ENCODE measurements at regions not wholly inside any gene's neighbourhood (a gene's known extent, or its start where the extent isn't known, plus 50 kb on each side); places are given as distances from the start of the nearest gene placed in this dataset.
A peak's percentile ranks its signal among the peaks of the same experiment; 100 is the strongest.

- in situ Hi-C loops (cut with HindIII; ENCODE audit: extremely low pct_ligation_motif_present, low pct_unique_long_range_greater_than_20kb) (no loop called here), intact Hi-C loops (cut with micrococcal nuclease; ENCODE audit: unreplicated experiment) (no loop called here)
- no peak overlapping the region for H3K4me3 ChIP-seq (replicated peaks in 1 of 3; ENCODE audit: insufficient read depth in 1 of 3, low read depth in 2 of 3, low read length in 3 of 3)
- ChIA-PET CTCF (ENCODE audit: low intra/inter-chr PET ratio, low total read pairs) (no interaction called here), POLR2A (interaction anchor here (0.8 to 13.1 kb wide), 10 partner anchors 8 to 352 kb away, joined by 3 to 657 read pairs (median 16); no protein-coding TSS in a partner anchor)
- no peaks in the 10 kb centered on the region for H4K20me1 ChIP-seq (ENCODE audit: insufficient read depth, low read length)
- FAIRE-seq, result no peak
- peaks cover 74% of the 10 kb centered on the region for H3K4me1 ChIP-seq (ENCODE audit: insufficient read depth, low read length)
- no peaks in the 10 kb centered on the region for H3K36me3 ChIP-seq (replicated peaks in 1 of 2; ENCODE audit: control insufficient read depth in 1 of 2, insufficient read depth in 2 of 2, low read length in 2 of 2)
- peak overlapping the region; percentile 92; the same call in 1 of the 2 replicates for H3K9ac ChIP-seq (ENCODE audit: insufficient read depth, low read depth, low read length)
- H3K4me2 ChIP-seq (ENCODE audit: low read depth, low read length), result no peak overlapping the region; the same call in 1 of the 2 replicates
- no peaks in the 10 kb centered on the region for H3K9me3 ChIP-seq (ENCODE audit: low read length)
- ATAC-seq, result no peak
- H3K27me3 ChIP-seq (ENCODE audit: control insufficient read depth in 1 of 2, insufficient read depth in 2 of 2, low read length in 2 of 2), result no peaks in the 10 kb centered on the region
- BruUV-seq (replicated peaks), result no TSS peak
- no peak for DNase-seq (ENCODE audit: low spot score)
- H3K27ac ChIP-seq (ENCODE audit: extremely low read length, insufficient read depth, low read length), result peak overlapping the region; percentile 100
- H2AFZ ChIP-seq (ENCODE audit: low read length), result no peak overlapping the region
- H3K79me2 ChIP-seq (ENCODE audit: insufficient read depth, low read length), result peaks cover 10% of the 10 kb centered on the region
- TF ChIP-seq ZNF235 (CRISPR knock-in tag; IDR thresholded peaks at IDR 0.05; ENCODE audit: borderline replicate concordance) (no peak), ZNF773 (CRISPR knock-in tag; IDR thresholded peaks at IDR 0.05; ENCODE audit: borderline replicate concordance) (no peak), CEBPB (IDR thresholded peaks at IDR 0.05; ENCODE audit: borderline replicate concordance, low read depth, low read length) (peak; percentile 62; the same call in 1 of the 2 replicates), ZFY (CRISPR knock-in tag; IDR thresholded peaks at IDR 0.05) (no peak; the same call in 1 of the 2 replicates), NCOA2 (CRISPR knock-in tag; IDR thresholded peaks at IDR 0.05) (no peak), ZNF687 (CRISPR knock-in tag; IDR thresholded peaks at IDR 0.05) (peak; percentile 48; the same call in 1 of the 2 replicates), STAG1 (CRISPR knock-in tag; IDR thresholded peaks at IDR 0.05) (peak; percentile 17; the same call in 1 of the 2 replicates), CEBPG (CRISPR knock-in tag; IDR thresholded peaks at IDR 0.05) (peak; percentile 83), NFYC (CRISPR knock-in tag; IDR thresholded peaks at IDR 0.05) (no peak), NAIF1 (CRISPR knock-in tag; IDR thresholded peaks at IDR 0.05; ENCODE audit: borderline replicate concordance) (0 out of 2 replicates have a peak, but pooled peaks have one; percentile 30), MED1 (CRISPR knock-in tag; IDR thresholded peaks at IDR 0.05) (0 out of 2 replicates have a peak, but pooled peaks have one; percentile 17), CBX2 (IDR thresholded peaks at IDR 0.05; ENCODE audit: low read depth, low read length) (no peak), CBX2 (CRISPR knock-in tag; IDR thresholded peaks at IDR 0.05; ENCODE audit: low read depth) (no peak), MAFK (conservative IDR thresholded peaks at IDR 0.05 in 1 of 2, IDR thresholded peaks at IDR 0.05 in 1 of 2; ENCODE audit: low read length in 2 of 2) (no peak), ZFP1 (CRISPR knock-in tag; IDR thresholded peaks at IDR 0.05) (no peak), KAT7 (CRISPR knock-in tag; IDR thresholded peaks at IDR 0.05; ENCODE audit: borderline replicate concordance) (0 out of 2 replicates have a peak, but pooled peaks have one; percentile 25), GATAD2A (CRISPR knock-in tag; IDR thresholded peaks at IDR 0.05) (peak; percentile 38; the same call in 1 of the 2 replicates), ONECUT2 (CRISPR knock-in tag; IDR thresholded peaks at IDR 0.05) (no peak), MTA3 (CRISPR knock-in tag; IDR thresholded peaks at IDR 0.05) (no peak), RFXANK (CRISPR knock-in tag; IDR thresholded peaks at IDR 0.05) (no peak), ZNF136 (CRISPR knock-in tag; IDR thresholded peaks at IDR 0.05; ENCODE audit: low read depth) (0 out of 2 replicates have a peak, but pooled peaks have one; percentile 52), ZNF652 (CRISPR knock-in tag; IDR thresholded peaks at IDR 0.05; ENCODE audit: borderline replicate concordance, low read depth) (no peak), ESRRA (CRISPR knock-in tag; IDR thresholded peaks at IDR 0.05; ENCODE audit: low read depth) (no peak), PATZ1 (CRISPR knock-in tag; IDR thresholded peaks at IDR 0.05) (no peak)
Measured at GRCh38 chr1:234965111-234965510, 163.5 kb downstream of the TOMM20 start.
